Cardiac muscle cell (in vitro differentiated cells and primary cell): ENCODE measurements at regions not wholly inside any gene's neighbourhood (a gene's known extent, or its start where the extent isn't known, plus 50 kb on each side); places are given as distances from the start of the nearest gene placed in this dataset.
"Not testable (repeated sequence)": the region's sequence is repeated elsewhere in the genome, so short reads cannot be mapped to it uniquely, and the experiment has no call there.

ENCODE experiments used
- DNase-seq, 2 donors: peaks; one replicate each; pipeline versions ENCODE4 v3.0.0 to v3.0.0-alpha.2; 2010 to 2017; ENCODE audit warnings: low read depth in 1 of 2, low spot score in 1 of 2
- H3K27ac ChIP-seq: fragments of 200-600 bp; sonication (generic); 2 replicates; pipeline ENCODE4 v1.5.1; 2016
- H3K27me3 ChIP-seq: fragments of 200-600 bp; sonication (generic); 2 replicates; pipeline ENCODE4 v1.6.0; 2016; ENCODE audit warnings: control low read depth
- H3K36me3 ChIP-seq: fragments of 200-600 bp; sonication (generic); 2 replicates; pipeline ENCODE4 v1.5.1; 2016; ENCODE audit warnings: control low read depth
- H3K4me1 ChIP-seq: fragments of 200-600 bp; sonication (generic); 2 replicates; pipeline ENCODE4 v1.8.1; 2017; ENCODE audit warnings: low read depth, mild to moderate bottlenecking, mixed run types
- H3K4me3 ChIP-seq: fragments of 200-600 bp; sonication (generic); 2 replicates; pipeline ENCODE4 v1.5.1; 2016; ENCODE audit warnings: mild to moderate bottlenecking
- H3K9me3 ChIP-seq: fragments of 200-600 bp; sonication (generic); 2 replicates; pipeline ENCODE4 v1.5.1; 2017; ENCODE audit warnings: low read depth, mild to moderate bottlenecking, control low read depth
- CTCF ChIP-seq: IDR thresholded peaks from 2 replicates; pipeline ENCODE4 v1.5.1; 2012; ENCODE audit warnings: low read depth, mild to moderate bottlenecking, low read length

- TF ChIP-seq CTCF: no peak
- H3K4me3 ChIP-seq: no peak overlapping the region
- H3K27ac ChIP-seq: no peak overlapping the region
- H3K36me3 ChIP-seq: no peaks in the 10 kb centered on the region
- no peak for DNase-seq
- no peaks in the 10 kb centered on the region for H3K27me3 ChIP-seq
- H3K9me3 ChIP-seq: no peaks in the 10 kb centered on the region
- H3K4me1 ChIP-seq: no peaks in the 10 kb centered on the region
Measured at GRCh38 chr4:97432551-97432950, 710.7 kb downstream of the STPG2 start.

DNA sequence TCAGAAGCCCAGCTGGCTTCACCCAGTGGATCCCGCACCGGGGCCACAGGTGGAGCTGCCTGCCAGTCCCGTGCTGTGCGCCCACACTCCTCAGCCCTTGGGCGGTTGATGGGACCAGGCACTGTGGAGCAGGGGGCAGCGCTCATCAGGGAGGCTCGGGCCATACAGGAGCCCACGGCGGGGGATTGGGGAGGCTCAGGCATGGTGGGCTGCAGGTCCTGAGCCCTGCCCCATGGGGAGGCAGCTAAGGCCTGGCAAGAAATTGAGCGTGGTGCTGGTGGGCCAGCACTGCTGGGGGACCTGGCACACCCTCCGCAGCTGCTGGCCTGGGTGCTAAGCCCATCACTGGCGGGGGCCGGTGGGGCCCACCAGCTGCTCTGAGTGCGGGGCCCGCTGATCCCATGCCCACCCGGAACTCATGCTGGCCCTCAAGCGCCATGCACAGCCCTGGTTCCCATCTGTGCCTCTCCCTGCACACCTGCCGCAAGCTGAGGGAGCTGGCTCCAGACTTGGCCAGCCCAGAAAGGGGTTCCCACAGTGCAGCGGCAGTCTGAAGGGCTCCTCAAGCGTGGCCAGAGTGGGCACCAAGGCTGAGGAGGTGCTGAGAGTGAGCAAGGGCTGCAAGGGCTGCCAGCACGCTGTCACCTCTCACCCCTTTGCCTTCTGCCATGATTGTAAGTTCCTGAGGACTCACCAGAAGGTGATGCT lies 705.1 kb downstream of the STPG2 start:
- H3K27me3 ChIP-seq, H3K9me3 ChIP-seq, H3K4me1 ChIP-seq, H3K4me3 ChIP-seq, H3K27ac ChIP-seq, H3K36me3 ChIP-seq, DNase-seq: not testable (repeated sequence)

DNA sequence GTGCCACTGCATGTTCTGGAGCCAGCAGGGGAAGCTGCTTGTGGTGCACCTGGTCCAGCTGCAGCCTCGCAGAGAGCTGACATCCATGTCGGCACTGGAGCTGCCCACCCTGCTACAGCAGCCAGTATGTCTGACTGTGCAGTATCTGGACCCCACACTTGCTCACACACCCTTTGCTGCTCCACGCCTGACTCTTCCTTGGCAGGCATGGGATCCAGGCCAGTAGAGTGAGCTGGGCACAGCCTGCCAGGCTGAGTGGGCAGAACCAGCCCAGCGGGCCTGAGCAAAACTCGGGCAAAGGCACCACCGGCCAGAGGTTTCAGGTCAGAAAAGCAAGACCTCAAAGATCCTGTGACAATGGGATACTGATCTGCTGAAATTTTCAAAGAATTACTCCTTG lies 690.1 kb downstream of the STPG2 start:
- no peak for TF ChIP-seq CTCF
- Histone ChIP-seq H3K4me3 (no peak overlapping the region), H3K36me3 (no peaks in the 10 kb centered on the region), H3K4me1 (no peaks in the 10 kb centered on the region), H3K27me3 (no peaks in the 10 kb centered on the region), H3K27ac (no peak overlapping the region), H3K9me3 (no peaks in the 10 kb centered on the region)
- no peak for DNase-seq

DNA sequence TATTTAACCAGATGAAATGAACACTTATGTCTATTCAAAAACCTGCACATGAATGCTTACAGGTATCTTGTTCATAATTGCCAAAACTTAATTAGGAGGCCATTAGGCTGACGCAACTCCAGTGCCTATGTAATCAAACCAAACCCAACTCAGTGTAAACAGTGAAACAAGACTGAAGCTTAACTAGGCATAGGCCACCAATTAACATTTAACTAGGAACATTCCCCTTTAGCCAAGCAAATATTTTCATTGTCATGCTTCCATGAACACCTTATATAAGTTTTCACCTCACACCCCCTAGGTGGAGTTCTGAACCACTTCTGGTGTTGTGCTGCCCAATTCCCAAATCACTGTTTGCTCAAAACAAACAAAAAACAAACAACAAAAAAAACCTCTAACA lies 686.0 kb downstream of the STPG2 start:
- no peaks in the 10 kb centered on the region for H3K36me3 ChIP-seq
- no peak overlapping the region for H3K27ac ChIP-seq
- no peaks in the 10 kb centered on the region for H3K9me3 ChIP-seq
- DNase-seq: no peak
- H3K4me3 ChIP-seq: no peak overlapping the region
- TF ChIP-seq CTCF: no peak
- no peaks in the 10 kb centered on the region for H3K4me1 ChIP-seq
- no peaks in the 10 kb centered on the region for H3K27me3 ChIP-seq

GRCh38 chr4:97468272-97468671 lies 675.0 kb downstream of the STPG2 start:
- Histone ChIP-seq H3K9me3 (no peaks in the 10 kb centered on the region), H3K27me3 (no peaks in the 10 kb centered on the region), H3K4me3 (no peak overlapping the region), H3K36me3 (no peaks in the 10 kb centered on the region), H3K4me1 (no peaks in the 10 kb centered on the region), H3K27ac (no peak overlapping the region)
- no peak for DNase-seq
- TF ChIP-seq CTCF: no peak

GRCh38 chr4:97475621-97476020 lies 667.7 kb downstream of the STPG2 start:
- TF ChIP-seq CTCF: no peak
- H3K27me3 ChIP-seq: no peaks in the 10 kb centered on the region
- no peaks in the 10 kb centered on the region for H3K9me3 ChIP-seq
- no peak overlapping the region for H3K4me3 ChIP-seq
- no peaks in the 10 kb centered on the region for H3K36me3 ChIP-seq
- H3K27ac ChIP-seq: no peak overlapping the region
- H3K4me1 ChIP-seq: no peaks in the 10 kb centered on the region
- DNase-seq: no peak
